OCI-LY3 (cell line): ENCODE measurements at regions not wholly inside any gene's neighbourhood (a gene's known extent, or its start where the extent isn't known, plus 50 kb on each side); places are given as distances from the start of the nearest gene placed in this dataset.

Experiments
- H2AFZ ChIP-seq: fragments of 200-600, 300-600 bp; shearing (Covaris generic); 2 replicates; pipeline ENCODE4 v1.6.0; 2014; ENCODE audit warnings: antibody characterized with exemption, low read depth, low read length
- H3K27ac ChIP-seq: fragments of 200-600, 300-600 bp; sonication (generic); 2 replicates; pipeline ENCODE4 v1.5.1; 2014; ENCODE audit warnings: mild to moderate bottlenecking, low read length, moderate library complexity, mixed read lengths
- H3K27me3 ChIP-seq: fragments of 200-600, 300-600 bp; sonication (generic); 2 replicates; pipeline ENCODE4 v1.6.1; 2014; ENCODE audit warnings: low read depth, low read length, mixed read lengths
- H3K36me3 ChIP-seq: fragments of 200-600, 300-600 bp; sonication (generic); replicated peaks from 2 replicates; pipeline ENCODE3; 2014; ENCODE audit warnings: low read depth, low read length, mixed read lengths
- H3K4me1 ChIP-seq: fragments of 300-600, 200-600 bp; sonication (generic); 2 replicates; pipeline ENCODE4 v1.6.1; 2014; ENCODE audit warnings: low read length, mixed read lengths
- H3K4me2 ChIP-seq: fragments of 200-600, 300-600 bp; sonication (generic); 2 replicates; pipeline ENCODE4 v1.6.1; 2014; ENCODE audit warnings: low read length, mixed read lengths
- H3K4me3 ChIP-seq: fragments of 300-600, 200-600 bp; sonication (generic); 2 replicates; pipeline ENCODE4 v1.5.1; 2014; ENCODE audit warnings: antibody characterized with exemption, mild to moderate bottlenecking, low read length, moderate library complexity
- H3K79me2 ChIP-seq: fragments of 300-600, 200-600 bp; shearing (Covaris generic); 2 replicates; pipeline ENCODE4 v1.6.1; 2014; ENCODE audit warnings: mild to moderate bottlenecking, low read length, mixed read lengths
- H3K9ac ChIP-seq: fragments of 300-600, 200-600 bp; shearing (Covaris generic); 2 replicates; pipeline ENCODE4 v1.6.0; 2014; ENCODE audit warnings: mild to moderate bottlenecking, low read length, moderate library complexity
- H3K9me3 ChIP-seq: fragments of 200-600, 300-600 bp; shearing (Covaris generic); 2 replicates; pipeline ENCODE4 v1.6.1; 2014; ENCODE audit warnings: low read length, mixed read lengths; ENCODE audit not compliant: insufficient read depth
- H4K20me1 ChIP-seq: fragments of 200-600, 300-600 bp; sonication (generic); 2 replicates; pipeline ENCODE4 v1.6.1; 2016; ENCODE audit warnings: low read length, mixed read lengths; ENCODE audit not compliant: insufficient read depth
- EZH2phosphoT487 ChIP-seq: fragments of 200-600 bp; shearing (Covaris generic); IDR thresholded peaks from 2 replicates; pipeline ENCODE4 v1.6.1; 2018; ENCODE audit warnings: antibody characterized with exemption, mixed run types, low read depth
- TF ChIP-seq, protein P1 (sequence below): fragments of 200-600, 300-600 bp; sonication (generic); IDR thresholded peaks from 2 replicates; pipeline ENCODE4 v1.5.1; 2014; ENCODE audit warnings: antibody characterized with exemption, low read length, low read depth

DNA sequence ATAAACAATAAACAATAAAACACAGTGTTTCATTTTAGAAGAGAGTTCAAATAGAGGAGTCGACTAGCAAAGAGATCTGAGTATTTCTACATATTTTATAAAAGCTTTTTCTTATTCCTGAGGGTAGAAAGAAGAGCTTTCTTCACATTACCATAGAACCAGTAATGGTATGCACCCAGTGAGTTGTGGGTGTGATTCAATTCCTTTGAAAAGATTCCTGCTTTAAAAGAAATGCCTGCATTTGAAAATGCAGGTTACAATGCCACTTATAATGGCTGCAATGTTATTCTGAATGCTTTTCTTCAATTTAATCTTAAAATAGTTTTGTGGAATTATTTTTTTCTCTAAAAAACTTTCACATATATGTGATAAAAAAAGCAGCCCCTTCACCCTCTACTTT is 178.1 kb downstream of the CDC14C start:
- no peak overlapping the region for H3K4me2 ChIP-seq
- H3K4me1 ChIP-seq = no peaks in the 10 kb centered on the region
- H3K4me3 ChIP-seq = no peak overlapping the region
- no peaks in the 10 kb centered on the region for H3K27me3 ChIP-seq
- no peaks in the 10 kb centered on the region for H3K79me2 ChIP-seq
- TF ChIP-seq, protein P1, sequence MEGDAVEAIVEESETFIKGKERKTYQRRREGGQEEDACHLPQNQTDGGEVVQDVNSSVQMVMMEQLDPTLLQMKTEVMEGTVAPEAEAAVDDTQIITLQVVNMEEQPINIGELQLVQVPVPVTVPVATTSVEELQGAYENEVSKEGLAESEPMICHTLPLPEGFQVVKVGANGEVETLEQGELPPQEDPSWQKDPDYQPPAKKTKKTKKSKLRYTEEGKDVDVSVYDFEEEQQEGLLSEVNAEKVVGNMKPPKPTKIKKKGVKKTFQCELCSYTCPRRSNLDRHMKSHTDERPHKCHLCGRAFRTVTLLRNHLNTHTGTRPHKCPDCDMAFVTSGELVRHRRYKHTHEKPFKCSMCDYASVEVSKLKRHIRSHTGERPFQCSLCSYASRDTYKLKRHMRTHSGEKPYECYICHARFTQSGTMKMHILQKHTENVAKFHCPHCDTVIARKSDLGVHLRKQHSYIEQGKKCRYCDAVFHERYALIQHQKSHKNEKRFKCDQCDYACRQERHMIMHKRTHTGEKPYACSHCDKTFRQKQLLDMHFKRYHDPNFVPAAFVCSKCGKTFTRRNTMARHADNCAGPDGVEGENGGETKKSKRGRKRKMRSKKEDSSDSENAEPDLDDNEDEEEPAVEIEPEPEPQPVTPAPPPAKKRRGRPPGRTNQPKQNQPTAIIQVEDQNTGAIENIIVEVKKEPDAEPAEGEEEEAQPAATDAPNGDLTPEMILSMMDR = no peak
- no peaks in the 10 kb centered on the region for H3K36me3 ChIP-seq
- no peaks in the 10 kb centered on the region for H3K9me3 ChIP-seq
- no peak overlapping the region for H3K9ac ChIP-seq
- H2AFZ ChIP-seq = no peak overlapping the region
- no peak overlapping the region for H3K27ac ChIP-seq
- no peaks in the 10 kb centered on the region for H4K20me1 ChIP-seq

DNA sequence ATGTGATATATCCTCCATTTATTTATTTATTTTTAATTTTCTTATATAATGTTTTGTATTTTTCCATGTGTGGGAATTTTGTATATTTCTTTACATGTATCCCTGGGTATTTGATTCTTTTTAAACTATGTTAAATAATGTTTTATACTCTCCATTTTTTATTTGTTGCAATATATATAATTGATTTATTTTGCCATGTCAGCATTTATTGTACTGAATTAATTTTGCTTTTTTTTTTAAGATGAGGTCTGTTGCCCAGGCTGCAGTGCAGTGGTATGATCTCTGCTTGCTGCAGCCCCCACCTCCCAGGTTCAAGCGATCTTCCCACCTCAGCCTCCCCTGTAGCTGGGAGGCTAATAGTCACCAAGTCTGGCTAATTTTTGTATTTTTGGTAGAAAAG is 187.4 kb downstream of the CDC14C start:
- no peaks in the 10 kb centered on the region for H3K79me2 ChIP-seq
- no peaks in the 10 kb centered on the region for H3K27me3 ChIP-seq
- H4K20me1 ChIP-seq = no peaks in the 10 kb centered on the region
- no peak overlapping the region for H3K4me2 ChIP-seq
- H3K9ac ChIP-seq = no peak overlapping the region
- no peak overlapping the region for H2AFZ ChIP-seq
- H3K36me3 ChIP-seq = no peaks in the 10 kb centered on the region
- H3K4me3 ChIP-seq = no peak overlapping the region
- no peak overlapping the region for H3K27ac ChIP-seq
- H3K9me3 ChIP-seq = no peaks in the 10 kb centered on the region
- TF ChIP-seq, protein P1 = no peak
- no peak for TF ChIP-seq EZH2phosphoT487
- H3K4me1 ChIP-seq = no peaks in the 10 kb centered on the region

- Histone ChIP-seq H3K4me2 (no peak overlapping the region), H3K9me3 (no peaks in the 10 kb centered on the region), H3K9ac (no peak overlapping the region), H3K27ac (no peak overlapping the region), H4K20me1 (no peaks in the 10 kb centered on the region), H2AFZ (no peak overlapping the region), H3K79me2 (no peaks in the 10 kb centered on the region), H3K4me1 (no peaks in the 10 kb centered on the region), H3K27me3 (no peaks in the 10 kb centered on the region), H3K36me3 (no peaks in the 10 kb centered on the region), H3K4me3 (no peak overlapping the region)
- no peak for TF ChIP-seq EZH2phosphoT487
- TF ChIP-seq, protein P1 = no peak
Measured at GRCh38 chr7:49112222-49112621, 187.9 kb downstream of the CDC14C start.

- no peaks in the 10 kb centered on the region for H3K36me3 ChIP-seq
- no peak overlapping the region for H3K9ac ChIP-seq
- no peaks in the 10 kb centered on the region for H3K4me1 ChIP-seq
- H3K9me3 ChIP-seq = no peaks in the 10 kb centered on the region
- H4K20me1 ChIP-seq = no peaks in the 10 kb centered on the region
- H3K27me3 ChIP-seq = no peaks in the 10 kb centered on the region
- H3K4me2 ChIP-seq = no peak overlapping the region
- no peak overlapping the region for H3K27ac ChIP-seq
- no peaks in the 10 kb centered on the region for H3K79me2 ChIP-seq
- no peak for TF ChIP-seq EZH2phosphoT487
- TF ChIP-seq, protein P1 = no peak
- no peak overlapping the region for H2AFZ ChIP-seq
- no peak overlapping the region for H3K4me3 ChIP-seq
Measured at GRCh38 chr7:49112647-49113046, 188.3 kb downstream of the CDC14C start.
